ENCODE measurements at regions not wholly inside any gene's neighbourhood (a gene's known extent, or its start where the extent isn't known, plus 50 kb on each side); places are given as distances from the start of the nearest gene placed in this dataset.

DNA sequence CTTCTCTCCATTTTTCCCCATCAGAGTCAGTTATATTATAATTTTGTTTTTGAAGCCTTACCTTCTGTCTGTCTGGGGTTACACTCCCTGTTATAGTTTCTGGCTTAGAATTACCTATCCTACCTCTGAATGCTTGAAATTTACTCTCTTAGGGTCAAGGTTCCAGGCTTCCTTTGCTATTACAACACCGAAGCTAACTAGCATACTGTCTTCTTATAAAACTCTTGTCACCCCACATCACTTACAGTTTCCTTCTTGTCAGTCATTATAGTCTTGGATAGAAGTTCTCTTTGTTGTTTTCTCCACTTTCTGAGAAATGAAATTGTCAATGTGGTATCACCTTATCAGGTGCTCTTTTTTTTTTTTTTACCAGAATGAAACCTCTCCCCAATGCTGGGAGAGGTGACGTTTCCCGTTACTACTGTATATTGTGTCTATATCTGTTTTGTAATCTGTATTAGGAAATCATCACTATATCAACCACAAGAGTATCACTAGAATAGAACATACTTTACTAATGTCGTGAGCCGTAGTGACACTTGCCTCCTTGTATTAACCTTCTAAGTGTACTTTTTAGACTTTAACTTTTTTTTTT is 69.2 kb upstream of the PSMA6 start:
- Histone ChIP-seq H3K9ac (ENCODE audit: low read length in 3 of 3) (no peak overlapping the region), H3K4me3 (ENCODE audit: low read length in 3 of 3) (no peak overlapping the region), H3K27ac (ENCODE audit: low read depth in 2 of 2, low read length in 2 of 2) (no peak overlapping the region), H3K36me3 (ENCODE audit: control insufficient read depth in 2 of 3, insufficient read depth in 3 of 3, low read length in 3 of 3) (no peaks in the 10 kb centered on the region), H3K4me1 (ENCODE audit: control insufficient read depth in 2 of 3, insufficient read depth in 2 of 3, low read depth in 1 of 3, low read length in 3 of 3) (no peaks in the 10 kb centered on the region), H3K27me3 (ENCODE audit: control insufficient read depth, insufficient read depth, low read length) (no peaks in the 10 kb centered on the region), H3K9me3 (ENCODE audit: control insufficient read depth in 2 of 3, insufficient read depth in 1 of 3, low read length in 3 of 3) (no peaks in the 10 kb centered on the region)
- no peak for FAIRE-seq
- no peak for DNase-seq
- intact Hi-C loops (cut with DNase I): no loop called here
- TF ChIP-seq, protein P1, sequence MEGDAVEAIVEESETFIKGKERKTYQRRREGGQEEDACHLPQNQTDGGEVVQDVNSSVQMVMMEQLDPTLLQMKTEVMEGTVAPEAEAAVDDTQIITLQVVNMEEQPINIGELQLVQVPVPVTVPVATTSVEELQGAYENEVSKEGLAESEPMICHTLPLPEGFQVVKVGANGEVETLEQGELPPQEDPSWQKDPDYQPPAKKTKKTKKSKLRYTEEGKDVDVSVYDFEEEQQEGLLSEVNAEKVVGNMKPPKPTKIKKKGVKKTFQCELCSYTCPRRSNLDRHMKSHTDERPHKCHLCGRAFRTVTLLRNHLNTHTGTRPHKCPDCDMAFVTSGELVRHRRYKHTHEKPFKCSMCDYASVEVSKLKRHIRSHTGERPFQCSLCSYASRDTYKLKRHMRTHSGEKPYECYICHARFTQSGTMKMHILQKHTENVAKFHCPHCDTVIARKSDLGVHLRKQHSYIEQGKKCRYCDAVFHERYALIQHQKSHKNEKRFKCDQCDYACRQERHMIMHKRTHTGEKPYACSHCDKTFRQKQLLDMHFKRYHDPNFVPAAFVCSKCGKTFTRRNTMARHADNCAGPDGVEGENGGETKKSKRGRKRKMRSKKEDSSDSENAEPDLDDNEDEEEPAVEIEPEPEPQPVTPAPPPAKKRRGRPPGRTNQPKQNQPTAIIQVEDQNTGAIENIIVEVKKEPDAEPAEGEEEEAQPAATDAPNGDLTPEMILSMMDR (IDR thresholded peaks at IDR 0.05; ENCODE audit: borderline replicate concordance, extremely low read depth, insufficient read depth): no peak

DNA sequence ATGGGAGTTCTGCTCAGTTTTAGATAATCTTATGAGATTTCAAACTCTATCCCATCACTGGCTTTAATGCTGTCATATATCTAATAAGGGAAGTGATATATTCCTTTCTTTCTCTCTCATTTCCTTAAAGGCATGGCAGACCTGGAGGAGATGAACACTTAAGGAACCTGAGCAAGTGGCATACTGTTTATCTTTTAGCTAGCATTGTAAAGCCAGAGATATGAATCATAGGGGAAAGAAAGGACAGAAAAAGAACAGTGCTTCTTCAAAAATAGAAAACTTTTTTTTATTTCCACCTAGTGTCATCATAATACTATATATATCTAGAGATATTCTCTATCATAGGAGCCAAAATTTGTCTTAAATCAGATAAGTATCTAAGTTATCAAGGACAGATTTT is 68.3 kb upstream of the PSMA6 start:
- FAIRE-seq (no peak), DNase-seq (no peak)
- H3K36me3 ChIP-seq (ENCODE audit: control insufficient read depth in 2 of 3, insufficient read depth in 3 of 3, low read length in 3 of 3): no peaks in the 10 kb centered on the region
- no peak overlapping the region for H3K4me3 ChIP-seq (ENCODE audit: low read length in 3 of 3)
- H3K9me3 ChIP-seq (ENCODE audit: control insufficient read depth in 2 of 3, insufficient read depth in 1 of 3, low read length in 3 of 3): no peaks in the 10 kb centered on the region
- intact Hi-C loops (cut with DNase I): no loop called here
- no peak overlapping the region for H3K9ac ChIP-seq (ENCODE audit: low read length in 3 of 3)
- H3K27ac ChIP-seq (ENCODE audit: low read depth in 2 of 2, low read length in 2 of 2): no peak overlapping the region
- no peaks in the 10 kb centered on the region for H3K27me3 ChIP-seq (ENCODE audit: control insufficient read depth, insufficient read depth, low read length)
- no peaks in the 10 kb centered on the region for H3K4me1 ChIP-seq (ENCODE audit: control insufficient read depth in 2 of 3, insufficient read depth in 2 of 3, low read depth in 1 of 3, low read length in 3 of 3)
- TF ChIP-seq, protein P1 (IDR thresholded peaks at IDR 0.05; ENCODE audit: borderline replicate concordance, extremely low read depth, insufficient read depth): no peak

DNA sequence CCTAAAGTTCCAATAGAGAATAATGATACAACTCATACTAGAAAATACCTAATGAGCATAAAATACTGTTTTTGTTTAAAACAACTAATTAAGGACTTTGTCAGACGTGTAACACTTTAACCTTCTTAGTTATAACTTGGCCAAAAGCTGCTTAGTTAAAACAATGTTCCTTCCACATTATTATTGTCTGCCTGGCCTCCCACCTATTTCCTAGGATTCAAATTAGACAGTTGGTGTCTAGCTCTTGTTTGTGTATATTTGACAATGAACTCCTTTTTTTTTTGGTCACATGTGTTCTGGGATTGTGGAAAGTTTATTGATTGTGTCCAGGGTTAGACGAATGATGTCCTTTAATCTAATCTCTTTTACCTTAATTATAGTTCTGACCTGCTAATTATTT is 67.6 kb upstream of the PSMA6 start:
- intact Hi-C loops (cut with DNase I): no loop called here
- Histone ChIP-seq H3K9ac (ENCODE audit: low read length in 3 of 3) (no peak overlapping the region), H3K4me3 (ENCODE audit: low read length in 3 of 3) (no peak overlapping the region), H3K36me3 (ENCODE audit: control insufficient read depth in 2 of 3, insufficient read depth in 3 of 3, low read length in 3 of 3) (no peaks in the 10 kb centered on the region), H3K9me3 (ENCODE audit: control insufficient read depth in 2 of 3, insufficient read depth in 1 of 3, low read length in 3 of 3) (no peaks in the 10 kb centered on the region), H3K27ac (ENCODE audit: low read depth in 2 of 2, low read length in 2 of 2) (no peak overlapping the region), H3K4me1 (ENCODE audit: control insufficient read depth in 2 of 3, insufficient read depth in 2 of 3, low read depth in 1 of 3, low read length in 3 of 3) (no peaks in the 10 kb centered on the region), H3K27me3 (ENCODE audit: control insufficient read depth, insufficient read depth, low read length) (no peaks in the 10 kb centered on the region)
- FAIRE-seq: no peak
- TF ChIP-seq, protein P1 (IDR thresholded peaks at IDR 0.05; ENCODE audit: borderline replicate concordance, extremely low read depth, insufficient read depth): no peak
- no peak for DNase-seq

All from kidney (tissue), 13 donors.